ENCODE measurements at regions not wholly inside any gene's neighbourhood (a gene's known extent, or its start where the extent isn't known, plus 50 kb on each side); places are given as distances from the start of the nearest gene placed in this dataset.
"Not testable (repeated sequence)": the region's sequence is repeated elsewhere in the genome, so short reads cannot be mapped to it uniquely, and the experiment has no call there.

DNA sequence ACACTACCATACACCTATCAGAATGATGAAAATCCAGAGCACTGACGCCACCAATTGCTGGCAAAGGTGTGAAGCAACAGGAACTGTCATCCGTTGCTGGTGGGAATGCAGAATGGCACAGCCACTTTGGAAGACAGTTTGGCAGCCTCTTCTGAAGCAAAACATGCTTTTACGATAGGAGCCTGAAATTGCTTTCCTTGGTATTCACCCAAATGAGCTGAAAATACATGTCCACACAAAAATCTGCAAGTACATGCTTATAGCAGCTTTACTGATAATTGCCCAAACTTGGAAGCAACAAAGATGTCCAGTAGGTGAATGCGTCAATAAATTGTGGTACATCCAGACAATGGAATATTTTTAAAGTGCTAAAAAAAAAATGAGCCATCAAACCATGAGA lies 322.8 kb upstream of the FAT1 start:
- DNase-seq (ENCODE audit: low read depth in 2 of 3, low spot score in 2 of 3): no peak

DNA sequence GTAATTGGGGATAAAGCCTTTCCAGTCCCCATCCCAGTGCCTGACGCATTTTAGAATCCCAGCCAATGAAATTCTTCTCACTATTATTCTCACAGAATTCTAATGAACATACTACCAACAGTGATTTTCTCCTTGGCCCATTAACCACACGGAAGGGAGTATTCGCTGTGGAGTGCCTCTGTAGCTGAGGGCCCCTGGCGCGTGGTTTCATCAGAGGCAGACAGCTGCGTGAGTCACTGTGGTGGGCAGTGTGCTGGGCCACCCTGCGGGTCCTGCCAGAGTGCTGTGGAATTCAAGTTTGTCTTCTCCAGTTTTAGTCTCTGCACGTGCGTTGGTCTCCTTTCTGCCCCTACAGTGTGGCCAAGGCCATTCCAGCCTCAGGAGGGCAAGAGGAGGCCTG lies 335.4 kb upstream of the FAT1 start:
- no peak for DNase-seq (ENCODE audit: low read depth in 2 of 3, low spot score in 2 of 3)

DNA sequence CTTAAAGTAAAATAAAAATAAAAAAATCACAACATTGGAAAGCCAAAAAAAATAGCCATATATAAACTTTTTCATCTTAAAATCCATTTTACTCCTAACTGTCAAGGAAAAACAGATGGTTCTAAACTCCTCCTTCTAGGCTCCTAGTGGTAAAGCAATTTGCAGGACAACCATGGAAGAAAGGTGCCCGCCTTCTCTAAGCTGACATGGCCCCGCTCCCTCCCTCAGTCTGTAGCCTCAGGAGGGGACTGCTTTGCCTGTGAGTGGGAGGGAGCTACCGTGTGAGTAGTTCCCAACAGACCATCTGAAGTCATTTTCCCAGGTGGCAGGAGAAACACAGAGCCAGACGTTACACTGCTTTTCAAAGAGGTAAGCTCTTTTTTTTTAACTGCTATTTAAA lies 336.2 kb upstream of the FAT1 start:
- DNase-seq (ENCODE audit: low read depth in 2 of 3, low spot score in 2 of 3): no peak

DNA sequence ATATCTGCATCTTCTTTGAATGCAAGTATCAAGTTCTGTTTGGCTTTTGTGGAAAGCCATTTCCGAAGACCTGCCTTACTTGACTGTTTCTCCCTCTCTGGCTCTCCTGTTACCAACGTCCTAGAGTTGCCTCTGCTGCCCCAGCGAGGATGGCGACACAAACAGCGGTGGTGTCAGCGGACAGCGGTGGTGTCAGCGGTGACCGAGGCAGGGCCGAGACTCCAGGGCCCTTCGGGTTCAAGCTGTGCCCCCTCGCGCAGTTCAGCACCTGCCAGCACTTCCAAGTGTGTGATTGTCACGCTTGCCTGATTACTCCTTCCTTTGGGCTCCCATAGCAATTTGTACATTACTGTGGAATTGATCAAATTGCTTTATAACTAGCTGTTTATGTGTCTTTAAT lies 336.9 kb upstream of the FAT1 start:
- DNase-seq (ENCODE audit: low read depth in 2 of 3, low spot score in 2 of 3): no peak

DNA sequence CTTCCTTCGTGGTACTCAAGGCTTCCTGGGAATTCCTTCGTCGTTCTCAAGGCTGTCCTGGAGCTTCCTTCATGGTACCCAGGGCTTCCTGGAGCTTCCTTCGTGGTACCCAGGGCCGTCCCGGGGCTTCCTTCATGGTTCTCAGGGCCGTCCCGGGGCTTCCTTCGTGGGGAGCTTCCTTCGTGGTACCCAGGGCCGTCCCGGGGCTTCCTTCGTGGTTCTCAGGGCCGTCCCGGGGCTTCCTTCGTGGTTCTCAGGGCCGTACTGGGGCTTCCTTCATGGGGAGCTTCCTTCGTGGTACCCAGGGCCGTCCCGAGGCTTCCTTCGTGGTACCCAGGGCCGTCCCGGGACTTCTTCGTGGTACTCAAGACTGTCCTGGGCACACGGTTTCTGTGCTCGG lies 339.6 kb upstream of the FAT1 start:
- DNase-seq (ENCODE audit: low read depth in 2 of 3, low spot score in 2 of 3): no peak

DNA sequence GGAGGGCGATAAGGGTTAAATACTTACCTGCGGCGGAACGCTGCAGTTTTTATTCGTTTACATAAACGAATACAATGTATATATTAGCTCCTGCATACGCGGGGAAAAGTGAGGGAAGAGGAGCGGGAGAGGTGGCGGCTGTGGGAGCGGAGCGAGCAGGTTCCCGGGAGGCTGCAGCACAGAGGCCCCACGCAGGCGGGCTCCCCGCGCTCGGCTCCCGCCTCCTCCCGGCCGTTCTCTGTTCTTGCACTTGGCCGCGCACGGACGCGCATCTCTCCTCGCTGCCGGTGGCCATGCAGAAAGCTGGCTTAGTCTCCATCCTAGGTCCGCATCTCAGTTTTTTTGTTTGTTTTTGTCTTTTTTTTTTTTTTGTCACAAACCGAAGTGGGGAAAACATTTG lies 340.4 kb upstream of the FAT1 start:
- DNase-seq (ENCODE audit: low read depth in 2 of 3, low spot score in 2 of 3): no peak

DNA sequence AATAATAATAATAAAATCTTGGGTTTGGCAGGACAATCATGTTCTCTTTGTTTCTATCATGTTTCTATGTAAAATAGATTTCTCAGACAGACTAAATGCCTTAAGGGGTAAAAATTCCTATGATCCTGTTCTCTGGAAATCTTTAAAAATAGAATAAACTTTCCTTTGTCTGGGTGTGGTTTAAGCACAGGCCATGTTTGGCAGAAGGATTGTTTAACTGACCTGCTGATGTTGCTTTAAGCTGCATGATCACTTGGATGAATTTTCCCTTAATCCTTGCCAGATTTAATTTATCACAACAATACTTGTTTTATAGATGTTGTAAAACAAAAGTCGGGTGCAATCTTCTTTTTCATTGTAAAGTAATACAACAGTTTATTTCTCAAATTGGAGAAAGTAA lies 341.7 kb upstream of the FAT1 start:
- DNase-seq (ENCODE audit: low read depth in 2 of 3, low spot score in 2 of 3): no peak

DNA sequence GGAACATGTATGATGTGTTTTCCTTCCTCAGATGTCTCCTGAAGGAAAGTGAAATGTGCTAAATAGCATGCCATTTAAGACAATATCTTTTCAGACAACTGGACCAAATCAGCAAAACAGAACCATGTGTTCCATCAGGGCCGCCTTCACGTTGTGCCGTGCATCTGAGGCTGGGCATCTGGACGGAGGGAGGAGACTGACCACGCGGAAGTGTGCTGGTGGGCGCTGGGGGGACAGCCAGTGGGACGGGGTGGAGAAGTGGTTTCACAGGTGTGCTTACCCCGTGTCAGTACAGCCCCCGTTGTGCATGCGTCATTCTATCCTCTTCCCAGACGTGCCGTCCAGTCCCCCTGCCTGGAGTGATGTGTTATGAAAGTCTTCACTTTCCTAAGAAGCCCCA lies 342.1 kb upstream of the FAT1 start:
- DNase-seq (ENCODE audit: low read depth in 2 of 3, low spot score in 2 of 3): no peak

DNA sequence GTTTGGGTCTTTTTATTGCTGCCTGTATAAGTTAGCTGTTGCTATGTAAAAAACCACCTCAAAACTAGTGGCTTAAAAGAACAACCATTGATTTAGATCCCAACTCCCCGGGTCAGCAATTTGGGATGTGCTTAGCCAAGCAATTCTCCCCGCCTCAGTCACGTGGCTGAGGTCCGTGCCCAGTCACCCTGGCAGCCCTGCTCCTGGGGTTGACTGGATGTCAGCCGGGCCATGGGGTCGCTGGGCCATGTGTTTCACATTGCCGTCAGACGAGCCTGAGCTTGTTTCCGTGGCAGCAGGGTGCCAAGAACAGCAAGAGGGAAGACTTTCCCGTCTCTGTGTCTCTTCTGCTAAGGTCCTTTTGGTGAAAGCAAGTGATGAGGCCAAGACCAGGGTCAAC lies 345.7 kb upstream of the FAT1 start:
- no peak for DNase-seq (ENCODE audit: low read depth in 2 of 3, low spot score in 2 of 3)

DNA sequence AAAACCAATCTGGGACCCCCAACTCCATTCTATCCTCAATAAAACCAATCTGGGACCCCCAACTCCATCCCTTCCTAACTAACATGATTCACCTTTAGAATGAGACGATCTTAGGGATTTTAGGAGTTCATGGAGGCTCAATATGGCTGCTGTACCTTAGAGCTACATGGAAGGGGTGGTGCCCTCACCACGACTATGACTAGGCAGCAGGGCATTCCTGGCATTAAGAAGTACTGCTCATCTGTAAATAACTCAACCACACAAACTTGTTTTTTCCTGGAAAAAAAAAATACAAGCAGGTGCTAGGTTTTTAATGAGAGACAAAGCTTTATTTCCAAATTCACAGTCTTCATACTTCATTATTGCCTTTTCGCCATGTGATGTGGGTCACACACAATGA lies 346.5 kb upstream of the FAT1 start:
- no peak for DNase-seq (ENCODE audit: low read depth in 2 of 3, low spot score in 2 of 3)

DNA sequence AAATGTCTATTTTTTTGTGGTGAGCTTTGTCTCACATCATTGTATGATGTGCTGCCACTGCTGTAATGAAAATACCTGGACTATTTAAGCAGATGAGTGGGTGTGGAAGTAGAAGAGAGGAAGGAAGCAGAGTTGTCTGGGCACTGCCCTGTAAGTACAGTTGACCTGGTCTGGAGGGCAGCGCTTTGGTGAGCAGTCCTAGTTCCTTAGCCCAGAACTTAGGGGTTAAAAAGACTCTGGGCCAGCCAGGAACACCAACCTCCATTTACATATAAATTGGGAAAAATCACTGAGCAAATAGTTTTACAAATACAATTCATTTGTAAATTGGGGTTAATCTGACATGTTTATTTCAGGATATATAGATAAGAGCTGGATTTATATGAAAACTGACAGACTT lies 347.1 kb upstream of the FAT1 start:
- DNase-seq (ENCODE audit: low read depth in 2 of 3, low spot score in 2 of 3): no peak

DNA sequence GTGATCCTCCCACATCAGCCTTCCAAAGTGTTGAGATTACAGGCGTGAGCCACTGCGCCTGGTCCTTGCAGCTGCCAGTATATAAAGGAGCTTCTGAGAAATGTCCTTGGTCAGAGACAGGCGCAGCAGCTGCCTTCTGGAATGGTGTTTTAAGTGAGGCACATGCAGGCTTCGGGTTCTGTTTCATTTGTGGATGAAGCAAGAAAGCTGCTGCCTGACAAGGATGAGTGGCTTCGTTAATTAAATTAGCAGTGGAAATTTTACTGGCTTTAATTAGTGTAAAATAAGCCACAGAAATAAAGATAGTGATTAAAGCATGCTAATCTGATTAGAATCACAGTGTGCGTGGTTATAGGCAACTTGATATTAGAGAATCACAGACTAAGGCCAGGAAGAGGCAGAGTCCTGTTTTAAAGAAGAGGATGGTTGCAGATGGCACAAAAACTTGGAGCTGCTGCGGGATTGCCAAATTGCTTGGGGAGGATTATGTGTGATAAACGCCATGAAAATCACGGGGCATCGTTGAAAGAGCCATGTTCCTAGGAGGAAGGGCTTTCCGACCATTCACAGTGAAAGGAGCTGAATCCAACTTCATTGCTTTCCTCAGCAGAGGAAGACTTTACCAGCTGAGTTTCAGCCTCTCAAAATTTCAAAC lies 348.4 kb upstream of the FAT1 start:
- DNase-seq (ENCODE audit: low read depth in 2 of 3, low spot score in 2 of 3): no peak

DNA sequence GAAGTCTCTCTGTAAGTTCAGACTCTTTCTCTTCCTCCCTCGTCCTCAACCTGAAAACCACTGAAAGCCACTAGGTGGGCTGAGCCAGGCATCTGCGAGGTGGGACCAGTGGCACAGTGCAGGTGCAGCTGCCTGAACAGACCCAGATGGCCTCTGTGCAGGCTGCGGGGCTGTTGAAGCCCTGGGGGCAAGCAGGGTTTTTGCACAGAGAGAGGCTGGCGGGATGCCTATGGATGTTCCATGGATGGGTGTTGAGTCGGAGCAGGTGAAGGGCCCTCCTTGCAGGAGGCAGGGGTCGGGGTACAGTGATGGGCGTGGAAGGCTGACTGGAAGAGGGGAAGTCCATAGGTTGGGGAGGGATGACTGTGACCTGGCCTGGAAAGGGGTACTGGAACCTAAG lies 350.2 kb upstream of the FAT1 start:
- DNase-seq (ENCODE audit: low read depth in 2 of 3, low spot score in 2 of 3): no peak

DNA sequence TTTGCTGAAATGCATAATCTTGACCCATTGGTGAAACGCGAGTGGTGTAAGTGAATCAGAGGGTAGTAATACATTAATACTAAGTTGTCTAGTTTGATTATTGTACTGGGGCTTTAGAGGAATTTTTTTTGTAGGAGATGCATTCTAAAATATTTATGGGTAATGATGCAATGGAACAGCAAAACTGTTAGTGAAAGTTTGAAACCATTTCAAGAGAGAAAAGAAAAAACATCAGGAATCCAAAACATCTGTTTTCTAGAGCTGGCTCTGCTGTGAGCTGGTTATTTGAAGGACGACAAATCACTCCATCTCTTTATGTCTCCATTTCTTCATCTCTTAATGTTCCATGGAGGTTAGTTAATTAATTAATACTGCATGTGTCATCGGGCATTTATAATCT lies 351.9 kb upstream of the FAT1 start:
- DNase-seq (ENCODE audit: low read depth in 2 of 3, low spot score in 2 of 3): no peak

DNA sequence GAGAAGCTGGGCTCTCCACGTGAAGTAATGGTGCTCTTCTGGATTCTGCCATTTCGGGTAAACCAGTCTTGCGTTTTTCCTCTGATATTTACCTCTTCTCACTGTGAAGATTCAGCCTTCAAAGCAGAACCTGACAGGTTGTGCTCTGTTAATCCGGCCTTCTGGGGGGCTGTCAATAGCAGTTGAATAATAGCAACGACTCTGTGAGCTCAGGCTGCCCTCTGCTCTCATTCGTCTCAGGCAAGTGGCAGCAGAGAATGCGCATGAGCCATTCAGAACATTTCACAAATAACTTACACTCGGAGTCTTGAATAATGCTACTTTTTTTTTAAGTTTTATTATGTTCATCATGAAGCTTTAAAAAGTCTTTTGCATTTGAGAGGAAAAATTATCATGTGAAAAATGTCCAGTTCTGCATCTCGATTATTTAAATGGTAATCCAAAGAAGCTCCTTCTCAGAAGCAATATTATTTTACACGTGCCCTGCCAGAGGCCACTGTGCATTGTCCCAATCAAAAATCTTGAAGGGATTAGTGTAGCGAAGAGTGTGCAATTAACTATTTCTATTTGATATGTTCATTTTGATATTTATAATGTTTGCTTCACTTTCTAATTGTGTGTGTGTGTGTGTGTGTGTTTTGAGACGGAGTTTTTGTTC lies 354.2 kb upstream of the FAT1 start:
- no peak for DNase-seq (ENCODE audit: low read depth in 2 of 3, low spot score in 2 of 3)

DNA sequence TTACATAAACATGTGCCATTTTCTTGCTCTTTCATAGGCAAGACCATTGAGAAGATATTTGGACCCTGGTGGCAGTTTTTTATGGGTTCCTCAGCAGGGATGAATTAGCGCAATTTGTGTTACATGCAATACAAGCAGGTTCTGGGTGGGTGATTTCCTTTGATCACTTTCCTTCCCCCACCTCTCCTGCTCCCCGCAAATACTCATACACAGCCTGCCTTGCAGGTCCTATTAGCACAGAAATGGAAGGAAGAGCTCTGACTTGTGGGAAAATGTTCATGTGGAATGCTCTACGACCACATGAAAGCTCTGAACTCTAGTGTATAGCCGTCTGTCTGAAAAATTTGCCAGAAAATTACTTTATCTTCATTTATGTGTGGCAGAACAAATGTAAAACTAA lies 361.0 kb upstream of the FAT1 start:
- DNase-seq (ENCODE audit: low read depth in 2 of 3, low spot score in 2 of 3): no peak

DNA sequence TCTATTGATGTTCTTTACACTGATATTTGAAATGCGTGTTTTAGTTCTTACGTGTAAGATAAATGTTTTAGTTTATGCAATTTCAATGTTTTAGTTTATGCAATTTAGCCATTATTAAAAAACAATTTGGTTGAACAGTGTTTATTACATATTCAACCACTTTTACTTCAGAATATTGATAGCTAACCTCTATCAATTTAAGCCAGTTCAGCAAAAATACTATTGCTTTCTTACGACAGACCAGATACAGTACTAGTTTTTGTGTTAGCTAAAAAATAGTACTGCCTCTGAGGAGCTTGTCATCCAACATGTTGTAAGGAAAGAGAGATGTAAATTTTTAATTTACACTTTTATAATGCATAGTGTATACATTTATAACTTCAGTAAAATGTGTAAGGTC lies 361.7 kb upstream of the FAT1 start:
- no peak for DNase-seq (ENCODE audit: low read depth in 2 of 3, low spot score in 2 of 3)

DNA sequence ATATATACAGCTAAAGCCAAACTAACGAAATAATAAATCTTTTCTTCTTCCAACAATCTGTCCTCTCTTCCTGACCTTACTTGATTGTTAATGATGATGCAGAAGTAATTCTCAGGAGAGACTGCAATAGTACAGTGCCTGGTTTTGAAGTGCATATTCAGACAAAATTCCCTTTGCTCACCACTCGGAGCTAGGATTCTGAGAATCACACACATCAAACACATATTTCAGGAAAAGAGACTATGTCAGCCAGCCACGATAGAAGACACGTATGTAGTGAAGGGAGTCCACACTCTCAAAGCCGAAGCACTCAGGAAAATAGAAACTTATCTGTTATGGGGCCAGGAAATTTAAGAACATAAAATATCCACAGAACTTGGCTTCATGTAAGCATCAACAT lies 362.5 kb upstream of the FAT1 start:
- DNase-seq (ENCODE audit: low read depth in 2 of 3, low spot score in 2 of 3): no peak

DNA sequence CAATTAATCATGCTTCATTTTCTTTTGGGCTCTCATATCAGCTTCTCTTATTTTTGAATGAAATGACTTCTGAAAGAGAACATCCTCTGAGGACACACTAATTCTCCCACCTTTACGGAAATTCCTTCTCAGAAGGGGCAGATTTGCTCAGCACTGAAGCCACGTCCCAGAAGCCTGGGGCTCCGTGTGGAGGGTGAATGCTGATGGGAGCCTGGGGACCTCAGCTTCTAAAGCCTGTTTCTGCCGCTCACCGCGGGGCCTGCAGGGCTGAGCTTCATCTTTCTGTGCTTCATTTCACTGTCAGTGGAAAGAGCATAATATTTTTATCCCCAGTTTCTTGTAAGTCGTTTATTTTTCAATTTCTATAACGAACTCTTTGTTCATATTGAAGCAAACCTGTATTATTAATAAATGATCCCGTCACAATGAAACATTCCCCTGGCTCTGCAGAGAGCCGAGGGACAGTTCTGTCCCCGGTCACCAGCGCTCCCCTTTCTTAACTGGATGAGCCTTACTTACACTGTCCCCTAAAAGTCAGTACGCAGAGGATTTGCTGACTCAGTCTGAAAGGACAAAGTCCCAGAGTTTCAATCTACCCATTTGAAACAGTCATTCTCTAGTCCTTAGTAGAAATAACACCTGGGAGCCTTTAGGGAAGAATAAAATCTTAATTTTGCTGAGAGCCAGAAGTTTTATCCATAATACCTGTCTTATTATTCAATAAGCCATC lies 364.6 kb upstream of the FAT1 start:
- no peak for DNase-seq (ENCODE audit: low read depth in 2 of 3, low spot score in 2 of 3)

DNA sequence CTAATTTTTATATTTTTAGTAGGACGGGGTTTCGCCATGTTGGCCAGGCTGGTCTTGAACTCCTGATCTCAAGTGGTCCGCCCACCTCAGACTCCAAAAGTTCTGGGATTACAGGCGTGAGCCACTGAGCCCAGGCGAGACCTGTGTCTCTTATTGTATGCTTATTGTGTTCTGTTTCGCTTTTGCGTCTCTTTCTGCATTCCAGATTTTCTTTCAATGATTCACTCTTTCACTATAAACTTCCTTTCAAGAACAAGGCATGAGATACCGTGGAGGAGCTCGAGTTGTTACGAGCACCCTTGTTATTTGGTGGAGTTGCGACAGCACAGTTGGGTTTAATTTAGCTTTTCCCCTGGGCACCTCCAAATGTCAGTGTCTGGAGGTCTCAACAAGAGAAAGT lies 366.7 kb upstream of the FAT1 start:
- DNase-seq (ENCODE audit: low read depth in 2 of 3, low spot score in 2 of 3): no peak

DNA sequence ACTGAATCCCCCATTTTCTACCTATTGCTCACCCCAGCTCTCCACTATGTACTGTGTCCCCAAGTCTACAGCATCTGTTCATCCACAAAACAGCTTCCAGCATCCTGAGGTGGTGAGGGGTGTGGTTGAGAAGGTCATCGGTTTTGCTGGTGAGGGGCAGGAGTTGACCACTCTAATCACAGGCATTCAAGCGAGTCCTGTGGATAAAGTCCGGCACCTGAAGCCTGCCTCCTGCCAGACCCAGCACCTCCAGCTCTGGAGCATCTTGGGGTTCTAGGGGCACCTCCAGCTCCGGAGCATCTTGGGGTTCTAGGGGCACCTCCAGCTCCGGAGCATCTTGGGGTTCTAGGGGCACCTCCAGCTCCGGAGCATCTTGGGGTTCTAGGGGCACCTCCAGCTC lies 367.2 kb upstream of the FAT1 start:
- not testable (repeated sequence) for DNase-seq (ENCODE audit: low read depth in 2 of 3, low spot score in 2 of 3)

DNA sequence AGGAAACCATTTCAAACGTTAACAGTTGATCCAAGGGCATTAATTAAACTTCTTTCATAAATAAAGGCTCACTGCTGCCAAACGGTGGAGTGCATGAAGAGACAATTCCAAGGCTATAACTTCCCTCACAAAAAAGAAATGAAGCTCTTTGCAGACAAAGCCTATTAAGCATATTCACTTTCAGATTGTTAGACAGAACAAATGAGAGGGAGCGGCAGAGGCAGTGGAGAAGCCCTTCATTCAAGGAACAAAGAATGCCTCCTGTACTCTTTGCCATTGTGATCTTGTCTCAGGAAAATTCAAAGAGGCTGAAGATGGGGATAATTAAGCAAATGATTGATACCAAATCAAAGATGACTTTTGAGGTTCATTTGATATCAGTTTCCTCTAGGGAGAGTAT lies 370.5 kb upstream of the FAT1 start:
- DNase-seq (ENCODE audit: low read depth in 2 of 3, low spot score in 2 of 3): no peak

All from hematopoietic multipotent progenitor cell (in vitro differentiated cells).